HepG2 (cell line): ENCODE measurements at regions not wholly inside any gene's neighbourhood (a gene's known extent, or its start where the extent isn't known, plus 50 kb on each side); places are given as distances from the start of the nearest gene placed in this dataset.

Source experiments
- ATAC-seq: fragments of 200-7000 bp; cut with Tn5 transposase; 3 replicates; pipeline ENCODE4 v1.9.1; 2020; ENCODE audit warnings: mild to moderate bottlenecking, moderate library complexity
- BruUV-seq: library from RNA; stranded (reverse); fragments of 400-500 nt; replicated peaks from 2 replicates; lab custom pipeline; 2021; lab: Mats Ljungman, UMichigan
- CTCF ChIA-PET: fragments of 300-600 bp; formaldehyde crosslinking; extraction: SDS; loops from one replicate; lab custom pipeline; 2021; ENCODE audit warnings: low total read pairs, inconsistent platforms, low intra/inter-chr PET ratio; lab: Yijun Ruan, JAX
- POLR2A ChIA-PET: fragments of 350-600 bp; sonication (Branson Sonifier 250); formaldehyde crosslinking; loops from one replicate; lab custom pipeline; 2020; ENCODE audit warnings: antibody characterized with exemption, inconsistent platforms; lab: Yijun Ruan, JAX
- DNase-seq: peaks from one replicate; pipeline ENCODE4 v3.0.0-alpha.2; 2015; ENCODE audit warnings: low spot score
- FAIRE-seq: peaks from 3 replicates; lab custom pipeline; 2011; peaks lifted over from hg19 to GRCh38; lab: Jason Lieb, UNC
- H2AFZ ChIP-seq: one replicate; pipeline ENCODE4 v1.6.1; 2011; ENCODE audit warnings: low read length, inconsistent platforms
- H3K27ac ChIP-seq: fragments of 300-600 bp; 3 replicates; pipeline ENCODE4 v1.8.0; 2011; ENCODE audit warnings: mixed run types, mild to moderate bottlenecking, mixed read lengths, low read length, inconsistent platforms; ENCODE audit not compliant: insufficient read depth; ENCODE audit errors: extremely low read length
- H3K27me3 ChIP-seq, 2 experiments: fragments of 200-600 bp in 1 of 2; 2 replicates in 1 of 2; 3 replicates in 1 of 2; pipeline versions ENCODE4 v1.6.0 to v1.8.0; 2011; ENCODE audit warnings: low read length in 2 of 2, mild to moderate bottlenecking in 2 of 2, moderate library complexity in 2 of 2, inconsistent platforms in 1 of 2; ENCODE audit not compliant: insufficient read depth in 2 of 2, control insufficient read depth in 1 of 2
- H3K36me3 ChIP-seq, 2 experiments: fragments of 200-600 bp in 1 of 2; replicated peaks in 1 of 2; 2 replicates in 1 of 2; 3 replicates in 1 of 2; pipeline versions ENCODE4 v1.5.1 to v1.8.0; 2011; ENCODE audit warnings: low read length in 2 of 2, inconsistent platforms in 1 of 2; ENCODE audit not compliant: insufficient read depth in 2 of 2, control insufficient read depth in 1 of 2
- H3K4me1 ChIP-seq: 2 replicates; pipeline ENCODE4 v1.5.1; 2012; ENCODE audit warnings: low read length, inconsistent platforms; ENCODE audit not compliant: insufficient read depth
- H3K4me2 ChIP-seq: 2 replicates; pipeline ENCODE4 v1.6.0; 2011; ENCODE audit warnings: low read depth, low read length, inconsistent platforms
- H3K4me3 ChIP-seq, 3 experiments: fragments of 200-600 bp in 1 of 3; sonication (generic), shearing (Covaris generic) in 1 of 3; replicated peaks in 1 of 3; 2 replicates each; pipeline ENCODE4 v1.5.1; 2011 to 2016; ENCODE audit warnings: low read length in 3 of 3, inconsistent platforms in 2 of 3, low read depth in 2 of 3, mild to moderate bottlenecking in 2 of 3, control low read depth in 1 of 3, mixed read lengths in 1 of 3; ENCODE audit not compliant: insufficient read depth in 1 of 3
- H3K79me2 ChIP-seq: one replicate; pipeline ENCODE4 v1.6.1; 2011; ENCODE audit warnings: low read length, inconsistent platforms; ENCODE audit not compliant: insufficient read depth
- H3K9ac ChIP-seq: 2 replicates; pipeline ENCODE4 v1.6.0; 2011; ENCODE audit warnings: mild to moderate bottlenecking, low read depth, low read length, inconsistent platforms; ENCODE audit not compliant: insufficient read depth
- H3K9me3 ChIP-seq: 2 replicates; pipeline ENCODE4 v1.5.1; 2012; ENCODE audit warnings: mild to moderate bottlenecking, low read length
- H4K20me1 ChIP-seq: 2 replicates; pipeline ENCODE4 v1.6.0; 2011; ENCODE audit warnings: inconsistent platforms, mild to moderate bottlenecking, low read length, moderate library complexity; ENCODE audit not compliant: insufficient read depth
- SMARCE1 ChIP-seq: fragments of 450-650 bp; IDR thresholded peaks from 2 replicates; pipeline ENCODE4 v1.6.1; 2017; ENCODE audit warnings: borderline replicate concordance
- ZFP36L1 ChIP-seq: sonication (generic); formaldehyde crosslinking; IDR thresholded peaks from 2 replicates; pipeline ENCODE4 v1.8.0; 2022; ENCODE audit warnings: mild to moderate bottlenecking, missing genetic modification reagents, moderate library complexity
- ZNF460 ChIP-seq: sonication (generic); formaldehyde crosslinking; IDR thresholded peaks from 2 replicates; pipeline ENCODE4 v1.5.1; 2020; ENCODE audit warnings: missing genetic modification reagents, mild to moderate bottlenecking, borderline replicate concordance
- WGBS: methylation state at CpG from one replicate; pipeline ENCODE4 v1.1.6; 2017; ENCODE audit warnings: low lambda C conversion rate; 5-methylcytosine and 5-hydroxymethylcytosine counted together
- in situ Hi-C: cut with HindIII; loops from 2 replicates; pipeline ENCODE4 v1.10.0; 2017; ENCODE audit warnings: low pct_unique_long_range_greater_than_20kb; ENCODE audit not compliant: extremely low pct_ligation_motif_present
- intact Hi-C: fragments of 100-400 bp; cut with micrococcal nuclease; formaldehyde crosslinking; loops from one replicate; pipeline ENCODE4 v1.10.0; 2022; ENCODE audit not compliant: unreplicated experiment
- TF ChIP-seq, protein P1 (sequence below): sonication (generic); formaldehyde crosslinking; IDR thresholded peaks from 2 replicates; pipeline ENCODE4 v1.5.0; 2020; ENCODE audit warnings: mild to moderate bottlenecking, missing genetic modification reagents
- TF ChIP-seq, protein P2 (sequence below): sonication (generic); formaldehyde crosslinking; IDR thresholded peaks from 2 replicates; pipeline ENCODE4 v1.4.0; 2020; ENCODE audit warnings: missing genetic modification reagents

DNA sequence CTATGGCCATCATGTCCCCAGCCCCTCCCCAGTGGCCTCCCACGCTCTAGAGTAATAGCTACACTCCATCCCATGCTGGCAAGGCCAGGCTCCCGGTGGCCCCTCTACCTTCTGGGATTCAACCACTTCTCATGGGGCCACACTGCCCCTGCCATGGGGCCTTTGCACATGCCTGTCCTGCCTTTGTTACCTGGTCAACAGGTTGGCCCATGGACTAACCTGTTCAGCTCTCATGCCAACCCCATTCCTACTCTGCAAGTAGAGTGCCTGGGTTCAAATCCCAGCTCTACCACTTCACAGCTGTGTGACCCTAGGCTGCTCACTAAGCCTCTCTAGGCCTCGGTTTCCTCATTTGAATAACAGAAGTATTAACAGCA, 98.5 kb downstream of the RFLNA start:
- Histone ChIP-seq H4K20me1 (peaks cover under 1% of the 10 kb centered on the region; the same call in 1 of the 2 replicates), H3K4me2 (no peak overlapping the region), H3K9me3 (no peaks in the 10 kb centered on the region), H3K9ac (no peak overlapping the region), H3K4me1 (peaks cover 13% of the 10 kb centered on the region), H3K4me3 (no peak overlapping the region), H3K79me2 (no peaks in the 10 kb centered on the region), H3K27ac (no peak overlapping the region), H3K27me3 (no peaks in the 10 kb centered on the region), H2AFZ (no peak overlapping the region), H3K36me3 (peaks cover 16 to 36% of the 10 kb centered on the region in 2 experiments; a peak in 4 of 5 replicates)
- no peak for FAIRE-seq
- ChIA-PET POLR2A (no interaction called here), CTCF (no interaction called here)
- in situ Hi-C loops, result no loop called here
- TF ChIP-seq, protein P1, sequence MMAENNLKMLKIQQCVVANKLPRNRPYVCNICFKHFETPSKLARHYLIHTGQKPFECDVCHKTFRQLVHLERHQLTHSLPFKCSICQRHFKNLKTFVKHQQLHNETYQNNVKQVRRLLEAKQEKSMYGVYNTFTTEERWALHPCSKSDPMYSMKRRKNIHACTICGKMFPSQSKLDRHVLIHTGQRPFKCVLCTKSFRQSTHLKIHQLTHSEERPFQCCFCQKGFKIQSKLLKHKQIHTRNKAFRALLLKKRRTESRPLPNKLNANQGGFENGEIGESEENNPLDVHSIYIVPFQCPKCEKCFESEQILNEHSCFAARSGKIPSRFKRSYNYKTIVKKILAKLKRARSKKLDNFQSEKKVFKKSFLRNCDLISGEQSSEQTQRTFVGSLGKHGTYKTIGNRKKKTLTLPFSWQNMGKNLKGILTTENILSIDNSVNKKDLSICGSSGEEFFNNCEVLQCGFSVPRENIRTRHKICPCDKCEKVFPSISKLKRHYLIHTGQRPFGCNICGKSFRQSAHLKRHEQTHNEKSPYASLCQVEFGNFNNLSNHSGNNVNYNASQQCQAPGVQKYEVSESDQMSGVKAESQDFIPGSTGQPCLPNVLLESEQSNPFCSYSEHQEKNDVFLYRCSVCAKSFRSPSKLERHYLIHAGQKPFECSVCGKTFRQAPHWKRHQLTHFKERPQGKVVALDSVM, result no peak
- no peak for TF ChIP-seq ZFP36L1
- TF ChIP-seq SMARCE1, result no peak
- TF ChIP-seq ZNF460 (CRISPR knock-in tag), result no peak
- TF ChIP-seq, protein P2, sequence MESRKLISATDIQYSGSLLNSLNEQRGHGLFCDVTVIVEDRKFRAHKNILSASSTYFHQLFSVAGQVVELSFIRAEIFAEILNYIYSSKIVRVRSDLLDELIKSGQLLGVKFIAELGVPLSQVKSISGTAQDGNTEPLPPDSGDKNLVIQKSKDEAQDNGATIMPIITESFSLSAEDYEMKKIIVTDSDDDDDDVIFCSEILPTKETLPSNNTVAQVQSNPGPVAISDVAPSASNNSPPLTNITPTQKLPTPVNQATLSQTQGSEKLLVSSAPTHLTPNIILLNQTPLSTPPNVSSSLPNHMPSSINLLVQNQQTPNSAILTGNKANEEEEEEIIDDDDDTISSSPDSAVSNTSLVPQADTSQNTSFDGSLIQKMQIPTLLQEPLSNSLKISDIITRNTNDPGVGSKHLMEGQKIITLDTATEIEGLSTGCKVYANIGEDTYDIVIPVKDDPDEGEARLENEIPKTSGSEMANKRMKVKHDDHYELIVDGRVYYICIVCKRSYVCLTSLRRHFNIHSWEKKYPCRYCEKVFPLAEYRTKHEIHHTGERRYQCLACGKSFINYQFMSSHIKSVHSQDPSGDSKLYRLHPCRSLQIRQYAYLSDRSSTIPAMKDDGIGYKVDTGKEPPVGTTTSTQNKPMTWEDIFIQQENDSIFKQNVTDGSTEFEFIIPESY (CRISPR knock-in tag), result no peak
- BruUV-seq, result no TSS peak
- ATAC-seq, result no peak
- intact Hi-C loops, result no loop called here
- 100% methylated on average over 1 of the region's 3 CpGs for WGBS
- no peak for DNase-seq
